IPS DF 6.9 (cell line): ENCODE measurements at regions not wholly inside any gene's neighbourhood (a gene's known extent, or its start where the extent isn't known, plus 50 kb on each side); places are given as distances from the start of the nearest gene placed in this dataset.
A peak's percentile ranks its signal among the peaks of the same experiment; 100 is the strongest.

Experiments used
- DNase-seq: peaks from one replicate; pipeline ENCODE4 v3.0.0-alpha.2; 2013; ENCODE audit warnings: low read depth, low spot score
- H3K27ac ChIP-seq: one replicate; pipeline ENCODE4 v1.5.1; 2013; ENCODE audit warnings: low read length, control low read depth
- H3K27me3 ChIP-seq: 2 replicates; pipeline ENCODE4 v1.6.1; 2013; ENCODE audit warnings: mild to moderate bottlenecking, low read length; ENCODE audit not compliant: control insufficient read depth, insufficient read depth
- H3K36me3 ChIP-seq: 2 replicates; pipeline ENCODE4 v1.6.1; 2013; ENCODE audit warnings: low read length; ENCODE audit not compliant: control insufficient read depth, insufficient read depth
- H3K4me1 ChIP-seq: 2 replicates; pipeline ENCODE4 v1.6.1; 2013; ENCODE audit warnings: low read length; ENCODE audit not compliant: control insufficient read depth, insufficient read depth
- H3K4me3 ChIP-seq: 2 replicates; pipeline ENCODE4 v1.5.1; 2013; ENCODE audit warnings: mild to moderate bottlenecking, low read length
- H3K9me3 ChIP-seq: 2 replicates; pipeline ENCODE4 v1.6.1; 2013; ENCODE audit warnings: low read length, inconsistent platforms; ENCODE audit not compliant: control insufficient read depth, insufficient read depth
- WGBS: extraction: QIAGEN DNeasy Blood & Tissue Kit; methylation state at CpG from one replicate; pipeline ENCODE4 v1.1.7; 2013; ENCODE audit warnings: mixed read lengths, missing lambda C conversion rate; ENCODE audit not compliant: insufficient read length, insufficient coverage; 5-methylcytosine and 5-hydroxymethylcytosine counted together

GRCh38 chr2:171225302-171225980 is 64.7 kb upstream of the TLK1 start:
- Histone ChIP-seq H3K4me1 (no peaks in the 10 kb centered on the region; the same call in 1 of the 2 replicates), H3K27ac (no peak overlapping the region), H3K27me3 (no peaks in the 10 kb centered on the region), H3K9me3 (no peaks in the 10 kb centered on the region), H3K4me3 (no peak overlapping the region), H3K36me3 (no peaks in the 10 kb centered on the region)
- no peak for DNase-seq
- WGBS = no CpG with 5 or more reads among the region's 3 CpGs

- DNase-seq = peak; percentile 43
- H3K27me3 ChIP-seq = no peaks in the 10 kb centered on the region
- no peaks in the 10 kb centered on the region for H3K36me3 ChIP-seq
- no peaks in the 10 kb centered on the region for H3K9me3 ChIP-seq
- no peak overlapping the region for H3K27ac ChIP-seq
- H3K4me1 ChIP-seq = peaks cover 4% of the 10 kb centered on the region
- H3K4me3 ChIP-seq = no peak overlapping the region
- WGBS = no CpG with 5 or more reads among the region's 2 CpGs
These were observed 56.6 kb upstream of the TLK1 start for GRCh38 chr2:171217330-171217729.

GRCh38 chr2:171216631-171217030 is 55.9 kb upstream of the TLK1 start:
- Histone ChIP-seq H3K27me3 (no peaks in the 10 kb centered on the region), H3K4me1 (peaks cover 4% of the 10 kb centered on the region; the same call in 1 of the 2 replicates), H3K9me3 (no peaks in the 10 kb centered on the region), H3K27ac (no peak overlapping the region), H3K4me3 (no peak overlapping the region), H3K36me3 (no peaks in the 10 kb centered on the region)
- DNase-seq = no peak
- no CpG with 5 or more reads among the region's 5 CpGs for WGBS

- Histone ChIP-seq H3K9me3 (no peaks in the 10 kb centered on the region), H3K4me3 (no peak overlapping the region), H3K27me3 (no peaks in the 10 kb centered on the region), H3K27ac (no peak overlapping the region), H3K4me1 (peaks cover 4% of the 10 kb centered on the region; the same call in 1 of the 2 replicates), H3K36me3 (no peaks in the 10 kb centered on the region)
- no peak for DNase-seq
- no CpG with 5 or more reads among the region's 5 CpGs for WGBS
These were observed 53.4 kb upstream of the TLK1 start for GRCh38 chr2:171214093-171214492.

GRCh38 chr2:171210864-171211431 is 50.3 kb upstream of the TLK1 start:
- no peak for DNase-seq
- no CpG with 5 or more reads among the region's 8 CpGs for WGBS
- peaks cover 4% of the 10 kb centered on the region; the same call in 1 of the 2 replicates for H3K4me1 ChIP-seq
- H3K4me3 ChIP-seq = no peak overlapping the region
- H3K27me3 ChIP-seq = no peaks in the 10 kb centered on the region
- no peak overlapping the region for H3K27ac ChIP-seq
- H3K9me3 ChIP-seq = no peaks in the 10 kb centered on the region
- H3K36me3 ChIP-seq = no peaks in the 10 kb centered on the region
